ENCODE measurements at regions not wholly inside any gene's neighbourhood (a gene's known extent, or its start where the extent isn't known, plus 50 kb on each side); places are given as distances from the start of the nearest gene placed in this dataset.
"Not testable (repeated sequence)": the region's sequence is repeated elsewhere in the genome, so short reads cannot be mapped to it uniquely, and the experiment has no call there.

DNA sequence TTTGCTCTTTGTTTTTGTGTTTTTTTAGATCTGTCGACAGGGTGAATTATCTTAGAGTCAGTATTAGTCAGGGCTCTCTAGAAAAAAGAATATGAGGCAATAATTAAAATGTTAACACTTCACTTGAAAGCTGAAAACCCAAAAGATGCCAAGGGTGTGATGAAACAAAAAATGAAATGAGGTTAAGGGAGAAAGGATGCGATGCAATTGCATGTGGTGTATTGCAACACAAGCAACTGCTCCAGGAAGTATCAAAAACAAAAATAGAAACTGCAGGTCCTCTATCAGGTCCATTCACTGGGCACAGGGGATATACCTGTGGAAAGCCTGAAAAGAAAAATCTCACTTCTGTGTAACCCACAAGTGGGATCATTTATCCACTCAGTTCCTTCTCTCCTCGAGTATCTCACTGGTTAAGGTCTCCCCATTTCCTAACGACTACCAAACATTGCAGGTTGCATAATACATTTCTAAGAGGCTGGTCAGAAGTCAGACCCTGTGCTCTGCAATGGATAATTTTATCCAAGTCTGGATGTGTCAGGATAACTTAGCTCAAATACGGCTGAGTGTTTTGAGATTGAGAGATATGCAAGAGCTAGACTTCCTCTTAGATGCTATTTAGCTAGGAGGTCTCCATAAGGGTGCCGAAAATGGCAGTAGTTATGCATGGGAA, 257.7 kb upstream of the GJE1 start:
- no peak for DNase-seq

DNA sequence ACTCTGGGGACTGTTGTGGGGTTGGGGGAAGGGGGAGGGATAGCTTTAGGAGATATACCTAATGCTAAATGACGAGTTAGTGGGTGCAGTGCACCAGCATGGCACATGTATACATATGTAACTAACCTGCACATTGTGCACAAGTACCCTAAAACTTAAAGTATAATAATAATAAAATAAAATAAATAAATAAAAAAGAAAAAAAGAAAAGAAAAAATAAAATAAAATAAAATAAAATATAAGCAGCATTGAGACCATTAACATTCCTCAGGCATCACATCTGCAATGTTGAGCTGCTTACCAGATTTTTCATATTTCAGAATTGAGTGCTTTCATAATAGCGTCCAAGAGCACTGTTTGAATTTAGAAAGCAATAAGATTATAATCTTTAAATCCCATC, 263.2 kb upstream of the GJE1 start:
- DNase-seq: not testable (repeated sequence)

DNA sequence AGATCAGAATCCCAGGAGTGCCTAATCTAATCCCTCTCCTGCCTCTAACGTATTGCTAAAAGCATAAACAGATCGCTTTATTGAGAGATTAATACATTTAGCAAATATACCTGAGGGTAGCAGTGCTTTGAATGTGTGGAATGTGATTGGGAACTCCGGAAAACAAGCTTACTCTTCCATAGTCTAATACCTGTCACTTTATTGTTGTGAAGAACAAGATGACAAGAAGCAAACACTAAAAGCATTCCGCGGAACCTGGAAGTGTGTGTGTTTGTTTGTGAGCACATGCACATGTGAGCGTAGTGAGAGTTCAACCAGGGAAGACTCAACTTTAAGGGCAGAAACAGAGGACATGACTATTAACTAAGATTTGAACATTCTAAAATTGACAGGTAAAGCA, 265.0 kb upstream of the GJE1 start:
- no peak for DNase-seq

DNA sequence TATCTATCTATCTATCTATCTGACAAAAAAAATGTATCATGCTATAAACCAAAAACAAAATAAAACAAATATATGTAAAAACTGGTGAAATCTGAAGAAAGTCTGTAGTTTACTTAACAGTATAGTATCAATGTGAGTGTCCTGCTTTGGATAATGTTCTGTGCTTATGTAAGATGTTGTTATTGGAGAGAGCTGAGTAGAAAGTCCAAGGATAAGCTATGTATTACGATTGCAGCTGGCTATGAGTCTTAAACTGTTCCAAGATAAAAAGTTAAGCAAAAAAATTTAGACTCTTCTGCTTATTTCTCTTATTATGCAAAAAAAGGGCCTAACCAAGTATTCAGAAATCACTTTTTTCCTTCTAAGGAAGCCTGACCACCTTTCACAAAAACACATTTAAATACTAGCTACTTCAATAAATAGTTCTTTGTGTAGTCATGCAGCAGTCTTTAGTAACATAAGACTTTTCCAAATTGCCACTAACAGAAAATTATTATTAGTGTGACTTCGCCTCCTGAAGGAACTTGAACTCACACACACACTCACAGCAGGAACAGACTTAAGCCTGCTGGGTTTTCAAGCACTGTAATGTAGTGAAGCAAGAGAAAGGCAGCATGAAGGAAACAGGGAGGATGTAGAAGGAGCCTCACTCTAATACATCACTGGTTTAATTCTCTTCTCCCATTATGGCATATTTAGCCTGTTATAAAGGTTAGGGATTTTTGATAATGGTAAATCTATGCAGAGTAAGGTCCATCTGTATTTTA, 265.8 kb upstream of the GJE1 start:
- no peak for DNase-seq

DNA sequence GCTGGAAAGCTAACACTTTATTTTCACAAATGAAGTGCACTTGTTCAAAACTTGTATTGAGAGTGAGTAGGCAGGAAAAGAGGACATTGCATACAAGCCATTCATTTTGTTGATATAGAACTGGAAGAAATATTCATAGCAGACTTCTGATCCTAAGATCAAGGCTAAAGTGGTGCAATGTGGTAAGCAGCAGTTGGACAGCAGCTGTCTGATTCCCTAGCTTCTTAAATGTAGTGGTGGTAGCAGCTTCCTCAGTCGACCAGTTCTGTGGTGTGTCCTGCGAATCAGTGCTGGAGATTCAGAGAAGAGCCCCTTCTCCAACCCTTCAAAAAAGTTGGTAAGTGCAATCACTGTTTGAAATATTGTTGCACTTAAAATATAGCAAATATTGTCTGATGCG, 281.7 kb upstream of the GJE1 start:
- no peak for DNase-seq

DNA sequence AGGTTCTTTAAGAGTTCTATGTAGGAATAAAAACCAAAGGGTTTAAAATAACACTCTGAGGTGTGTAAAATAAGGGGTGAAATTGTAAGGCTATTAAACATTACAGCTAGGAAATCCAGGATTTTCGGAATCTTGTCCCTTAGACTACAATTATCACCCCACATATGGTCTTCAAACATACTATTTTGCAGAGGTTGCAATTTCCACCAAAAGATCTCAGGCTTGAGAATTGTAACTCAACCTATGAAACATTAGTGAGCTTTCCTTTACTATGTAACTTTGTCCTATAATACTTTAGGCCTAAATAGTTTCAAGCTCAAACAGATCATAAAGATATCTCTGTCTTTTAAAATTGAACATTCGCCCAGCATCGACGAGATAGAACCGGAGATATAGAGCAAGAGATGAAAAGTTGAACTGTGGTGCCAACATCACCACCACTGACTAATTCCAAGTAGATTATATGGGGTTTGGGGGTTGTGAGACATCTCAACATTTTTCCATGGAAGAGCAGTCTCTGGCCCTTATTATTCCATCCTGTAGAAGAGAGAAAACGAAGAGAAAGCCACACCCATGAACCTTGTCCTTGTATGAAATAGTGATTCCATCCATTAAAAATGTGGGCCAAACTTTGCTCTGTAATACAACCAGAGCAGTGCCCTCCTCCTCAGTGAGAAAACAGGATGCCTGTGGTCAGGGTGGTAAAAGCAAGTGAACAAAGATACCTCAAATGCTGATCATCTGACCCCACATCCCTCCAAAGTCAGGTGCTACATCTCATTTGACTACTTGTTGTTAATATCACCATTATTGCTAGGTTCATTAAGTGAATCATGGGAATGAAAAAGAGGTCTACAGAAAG, 284.5 kb upstream of the GJE1 start:
- no peak for DNase-seq

DNA sequence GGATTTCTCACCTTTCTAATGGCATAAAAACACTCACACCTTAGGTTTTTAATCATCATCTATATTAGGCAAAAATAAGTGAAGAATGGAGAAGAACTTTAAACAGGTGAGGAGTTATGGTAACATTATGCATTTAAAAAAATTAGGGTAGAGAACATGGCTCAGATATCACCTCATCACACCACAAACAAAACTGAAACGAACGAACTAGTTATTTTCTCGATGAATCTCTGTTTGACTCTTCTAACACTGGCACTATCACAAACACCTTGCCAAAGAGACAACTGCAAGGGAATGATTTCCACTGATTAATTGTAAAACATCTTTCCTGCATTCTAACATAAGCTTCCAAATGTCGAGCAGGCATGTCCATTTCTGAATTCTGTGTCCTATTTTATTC, 286.1 kb upstream of the GJE1 start:
- no peak for DNase-seq

DNA sequence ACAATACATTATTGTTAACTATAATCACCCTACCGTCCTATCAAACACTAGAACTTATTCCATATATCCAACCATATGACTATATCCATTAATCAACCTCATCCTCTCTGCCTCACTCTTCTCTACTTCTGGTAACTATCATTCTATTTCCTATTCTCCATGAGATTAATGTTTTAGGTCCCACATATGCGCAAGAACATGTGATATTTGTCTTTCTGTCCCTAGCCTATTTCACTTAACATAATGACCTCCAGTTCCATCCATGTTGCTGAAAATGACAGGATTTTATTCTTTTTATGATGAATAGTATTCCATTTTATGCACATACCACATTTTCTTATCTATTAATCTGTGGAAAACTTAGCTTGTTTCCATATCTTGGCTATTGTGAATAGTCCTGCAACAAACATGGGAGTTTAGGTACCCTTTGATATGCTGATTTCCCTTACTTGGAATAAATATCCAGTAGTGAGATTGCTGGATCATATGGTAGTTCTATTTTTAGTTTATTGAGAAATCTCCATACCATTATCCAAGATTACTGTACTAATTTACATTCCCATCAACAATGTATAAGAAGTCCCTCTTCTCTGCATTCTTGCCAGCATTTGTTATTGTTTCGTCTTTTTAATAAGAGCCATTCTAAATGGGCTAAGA, 289.4 kb upstream of the GJE1 start:
- no peak for DNase-seq

DNA sequence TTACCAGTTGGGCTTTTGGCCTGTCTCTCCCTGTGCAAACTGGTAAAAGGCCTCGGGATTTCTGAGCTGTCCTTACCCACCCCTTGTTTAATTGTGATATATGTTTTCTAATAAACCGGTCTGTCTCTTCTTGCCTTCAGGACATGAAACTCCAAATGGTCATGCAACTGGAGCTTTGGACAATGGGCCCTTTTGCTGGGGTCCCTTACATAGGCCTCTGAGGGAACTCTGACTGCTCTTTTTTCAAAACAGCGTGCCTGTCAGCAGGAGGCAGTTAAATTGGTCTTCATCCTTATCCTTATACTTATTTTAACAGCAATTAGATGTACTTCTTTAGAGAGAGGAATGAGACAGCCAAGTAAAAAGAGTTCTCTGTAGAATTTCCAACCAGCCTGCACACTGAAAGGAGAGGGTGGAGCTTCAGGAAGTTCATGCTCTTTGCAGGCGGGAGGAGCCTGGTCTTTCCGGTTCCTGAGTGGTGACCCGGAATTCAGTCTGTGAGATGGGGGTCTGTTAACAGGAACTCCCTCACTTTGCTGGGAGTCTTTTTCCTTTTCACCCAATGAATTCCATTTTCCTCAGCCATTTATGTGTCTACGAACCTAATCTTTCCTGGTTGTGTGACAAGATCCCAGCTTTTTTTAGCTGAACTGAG, 299.6 kb upstream of the GJE1 start:
- no peak for DNase-seq

DNA sequence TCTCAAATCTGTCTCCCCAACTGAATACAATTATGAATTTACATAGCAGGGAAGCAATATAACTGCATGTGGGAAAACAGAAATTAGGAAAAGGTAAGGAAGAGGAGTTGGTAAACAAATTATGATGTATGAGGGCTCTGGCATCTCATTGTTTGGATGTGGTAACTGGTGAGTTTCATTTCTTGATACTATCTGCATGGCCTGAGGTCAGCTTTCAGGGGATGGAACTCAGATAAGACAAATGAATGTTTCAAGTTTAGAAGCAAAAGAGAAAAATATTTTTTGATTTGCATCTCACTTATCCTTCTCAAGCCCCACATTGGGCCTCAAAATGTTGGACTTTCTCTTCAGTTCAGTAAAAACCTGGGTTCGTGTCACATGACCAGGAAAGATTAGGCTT, 302.2 kb upstream of the GJE1 start:
- no peak for DNase-seq

DNA sequence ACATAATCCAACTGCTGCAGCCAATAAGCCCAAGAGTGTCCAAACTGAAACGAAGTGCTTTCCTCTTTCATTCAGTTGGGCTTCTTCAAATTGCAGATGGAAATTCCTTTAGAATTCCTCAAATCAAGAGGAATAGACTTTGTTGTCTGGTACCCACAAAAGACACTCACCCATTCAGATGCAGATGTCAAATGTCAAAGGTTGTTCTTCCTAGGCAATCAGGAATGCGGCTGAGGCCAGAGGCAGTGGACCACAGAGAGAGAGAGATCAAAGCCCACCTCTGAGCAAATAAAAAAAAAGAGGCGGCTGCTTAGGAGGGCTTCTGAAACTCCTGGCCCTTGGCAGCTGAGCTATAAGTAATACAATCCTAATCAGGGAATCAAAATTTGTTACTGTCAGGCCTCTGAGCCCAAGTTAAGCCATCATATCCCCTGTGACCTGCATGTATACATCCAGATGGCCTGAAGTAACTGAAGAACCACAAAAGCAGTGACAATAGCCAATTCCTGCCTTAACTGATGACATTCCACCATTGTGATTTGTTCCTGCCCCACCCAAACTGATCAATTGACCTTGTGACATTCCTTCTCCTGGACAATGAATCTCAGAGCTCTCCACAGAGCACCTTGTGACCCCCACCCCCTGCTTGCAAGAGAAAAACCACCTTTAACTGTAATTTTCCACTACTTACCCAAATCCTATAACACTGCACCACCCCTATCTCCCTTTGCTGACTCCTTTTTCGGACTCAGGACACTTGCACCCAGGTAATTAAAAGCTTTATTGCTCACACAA, 303.0 kb upstream of the GJE1 start:
- no peak for DNase-seq

DNA sequence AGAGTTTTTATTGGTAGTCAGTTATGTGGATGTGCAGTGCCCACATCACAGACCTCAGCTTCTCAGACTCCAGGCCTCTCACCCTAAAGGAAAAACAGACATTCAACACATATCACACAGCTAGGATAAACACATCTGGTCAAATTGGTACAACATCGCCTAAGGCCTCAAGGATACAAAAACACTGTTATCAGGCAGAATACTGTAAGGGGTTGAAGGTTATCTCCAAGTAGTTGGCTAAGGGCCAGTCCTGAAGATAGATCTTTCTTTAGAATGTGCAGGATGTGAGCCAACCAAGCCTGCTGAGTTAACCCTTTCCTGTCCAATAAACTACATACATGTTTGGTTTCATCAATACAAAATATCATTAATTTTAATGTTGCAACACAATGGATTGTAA, 308.4 kb upstream of the GJE1 start:
- DNase-seq: no peak

DNA sequence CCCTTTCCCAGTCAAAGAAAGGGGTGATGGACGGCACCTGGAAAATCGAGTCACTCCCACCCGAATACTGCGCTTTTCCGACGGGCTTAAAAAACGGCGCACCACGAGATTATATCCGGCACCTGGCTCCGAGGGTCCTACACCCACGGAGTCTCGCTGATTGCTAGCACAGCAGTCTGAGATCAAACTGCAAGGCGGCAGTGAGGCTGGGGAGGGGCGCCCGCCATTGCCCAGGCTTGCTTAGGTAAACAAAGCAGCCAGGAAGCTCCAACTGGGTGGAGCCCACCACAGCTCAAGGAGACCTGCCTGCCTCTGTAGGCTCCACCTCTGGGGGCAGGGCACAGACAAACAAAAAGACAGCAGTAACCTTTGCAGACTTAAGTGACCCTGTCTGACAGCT, 317.7 kb upstream of the GJE1 start:
- DNase-seq: not testable (repeated sequence)

DNA sequence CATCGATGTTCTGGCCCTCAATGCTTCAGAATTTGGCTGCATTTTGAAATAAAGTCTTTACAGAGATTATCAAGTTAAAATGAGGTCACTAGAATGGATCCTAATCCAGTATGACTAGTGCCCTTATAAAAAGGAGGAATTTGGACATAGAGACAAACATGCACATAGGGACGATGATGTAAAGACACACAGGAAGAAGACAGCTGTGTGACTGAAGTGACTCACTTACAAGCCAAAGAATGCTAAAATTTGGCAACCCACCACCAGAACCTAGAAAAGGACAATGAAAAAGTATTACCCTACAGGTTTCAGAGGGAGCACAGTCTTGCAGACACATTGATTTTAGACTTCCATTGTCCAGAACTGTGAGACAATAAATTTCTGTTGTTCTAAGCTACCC, 322.8 kb upstream of the GJE1 start:
- no peak for DNase-seq

DNA sequence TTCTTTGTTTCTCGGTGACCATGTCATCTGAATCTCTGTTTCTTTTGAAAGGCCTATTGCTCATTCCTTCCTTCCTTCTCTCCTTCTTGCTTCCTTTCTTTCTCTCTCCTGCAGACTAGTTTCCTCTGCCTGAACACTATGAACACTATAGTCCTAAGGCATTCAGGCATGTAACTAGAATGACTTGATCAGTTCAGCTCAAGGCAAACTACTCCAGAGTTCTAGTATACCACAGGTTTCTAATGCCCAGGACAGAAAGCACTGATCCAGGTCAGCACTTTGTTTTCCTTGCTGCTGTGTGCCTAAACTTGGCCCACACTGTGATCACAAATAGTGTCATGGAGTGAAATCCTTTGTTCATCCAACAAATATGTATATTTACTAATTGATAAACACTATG, 324.1 kb upstream of the GJE1 start:
- DNase-seq: no peak

DNA sequence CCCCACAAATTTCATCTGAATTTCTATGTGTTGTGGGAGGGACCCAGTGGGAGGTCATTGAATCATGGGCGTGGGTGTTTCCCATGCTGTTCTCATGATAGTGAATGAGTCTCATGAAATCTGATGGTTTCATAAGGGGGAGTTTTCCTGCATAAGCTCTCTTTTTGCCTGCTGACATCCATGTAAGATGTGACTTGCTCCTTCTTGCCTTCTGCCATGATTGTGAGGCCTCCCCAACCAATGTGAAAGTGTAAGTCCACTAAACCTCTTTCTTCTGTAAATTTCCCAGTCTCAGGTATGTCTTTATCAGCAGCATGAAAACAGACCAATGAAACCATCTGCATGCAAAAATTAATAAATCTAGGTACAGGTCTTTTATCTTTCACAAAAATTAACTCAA, 331.8 kb upstream of the GJE1 start:
- not testable (repeated sequence) for DNase-seq

DNA sequence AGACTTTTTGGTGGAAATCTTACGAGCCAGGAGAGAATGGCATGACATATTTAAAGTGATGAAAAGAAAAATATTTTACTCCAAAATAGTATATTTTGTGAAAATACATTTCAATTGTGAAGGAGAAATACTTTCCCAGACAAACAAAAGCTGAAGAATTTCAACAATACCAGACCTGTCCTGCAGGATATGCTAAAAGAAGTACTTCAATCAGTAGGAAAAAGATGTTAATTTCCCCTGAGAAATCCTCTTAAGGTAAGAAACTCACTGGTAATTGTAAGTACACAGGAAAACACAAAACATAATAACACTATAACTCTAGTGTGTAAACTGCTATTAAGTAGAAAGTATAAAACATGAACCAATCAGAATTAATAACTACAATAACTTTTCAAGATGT, 341.8 kb upstream of the GJE1 start:
- DNase-seq: no peak

DNA sequence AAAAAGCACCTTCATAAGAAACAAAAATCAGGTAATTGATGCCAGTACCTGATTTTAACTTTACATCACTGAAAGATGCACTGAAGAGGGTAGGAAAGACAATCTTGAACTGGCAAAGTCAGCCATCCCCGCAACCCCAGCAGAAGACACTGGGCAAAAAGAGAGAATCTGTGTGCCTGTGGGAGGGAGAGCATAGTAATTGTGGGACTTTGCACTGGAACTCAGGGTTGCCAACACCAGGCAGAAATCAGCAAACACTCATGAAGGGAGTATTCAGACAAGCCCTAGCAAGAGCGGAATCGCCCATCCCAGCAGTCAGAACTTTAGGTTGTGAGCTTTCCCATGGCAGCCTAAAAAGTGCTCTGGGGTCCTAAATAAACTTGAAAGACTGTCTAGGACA, 344.6 kb upstream of the GJE1 start:
- DNase-seq: no peak

DNA sequence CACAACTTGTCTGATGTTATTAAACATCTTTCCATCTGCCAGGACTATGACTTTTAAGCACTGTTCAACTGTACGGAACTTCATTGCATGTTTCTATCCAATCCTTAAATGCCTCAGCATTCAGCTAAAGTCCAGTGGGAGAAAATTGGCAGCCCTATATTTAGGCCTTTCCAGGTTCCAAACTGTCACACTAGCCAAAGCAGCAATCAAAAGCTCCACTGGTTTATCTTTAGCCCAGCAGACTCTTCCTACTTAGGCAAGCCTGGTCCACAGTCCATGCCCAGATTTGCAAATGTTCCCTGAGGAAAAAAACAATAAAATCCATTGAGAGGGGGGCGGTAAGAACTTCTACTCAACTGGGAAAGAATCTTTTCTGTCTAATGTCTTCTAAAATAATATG, 349.1 kb upstream of the GJE1 start:
- no peak for DNase-seq

DNA sequence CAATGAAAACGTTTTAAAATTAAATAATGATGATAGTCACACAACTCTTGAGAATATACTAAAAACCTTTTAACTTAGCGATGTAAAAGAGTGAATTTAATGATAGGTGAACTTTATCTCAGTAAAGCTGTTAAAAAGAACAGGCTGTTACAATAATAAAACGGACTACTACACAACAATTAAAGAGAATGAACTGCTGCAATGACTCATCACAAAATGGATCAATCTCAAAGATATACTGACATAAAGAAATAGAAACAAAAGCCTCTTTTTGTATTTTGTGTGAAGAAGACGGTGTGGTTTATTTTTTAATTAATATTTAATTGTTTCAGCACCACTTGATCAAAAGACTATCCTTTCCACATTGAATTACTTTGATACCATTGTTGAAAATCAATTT, 352.4 kb upstream of the GJE1 start:
- no peak for DNase-seq

DNA sequence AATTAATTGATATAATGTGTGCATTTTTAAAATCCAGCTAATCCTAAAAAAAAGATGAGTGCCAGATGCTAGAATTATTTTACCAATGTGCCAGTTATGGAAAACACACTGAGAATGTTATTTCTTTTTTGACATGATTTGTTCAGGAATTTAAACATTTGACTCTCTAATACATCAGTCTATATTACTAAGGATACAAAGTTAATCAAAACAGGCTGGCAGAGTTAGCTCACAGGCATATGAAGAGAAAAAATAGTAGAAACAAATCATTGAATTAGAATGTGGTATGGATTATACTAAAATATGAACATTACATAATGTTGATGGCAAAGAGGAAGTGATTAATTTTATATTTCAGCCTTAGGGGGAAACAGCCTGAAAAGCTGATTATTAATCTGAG, 368.3 kb upstream of the GJE1 start:
- DNase-seq: no peak

DNA sequence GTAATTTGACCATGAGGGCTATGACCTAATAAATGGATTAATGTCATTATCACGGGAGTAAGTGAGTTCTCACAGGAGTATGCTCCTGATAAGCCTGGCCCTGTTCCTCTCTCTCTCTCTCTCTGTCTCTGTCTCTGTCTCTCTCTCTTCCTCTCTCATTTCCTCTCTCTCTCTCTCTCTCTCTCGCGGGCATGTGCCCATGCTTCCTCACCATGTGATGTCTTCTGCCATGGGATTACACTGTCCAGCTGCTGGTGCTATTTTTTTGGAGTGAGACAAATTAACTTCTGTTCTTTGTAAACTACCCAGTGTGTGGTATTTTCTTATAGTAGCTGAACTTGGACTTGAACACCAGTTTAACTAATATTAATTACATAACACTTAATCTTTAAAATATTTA, 374.3 kb upstream of the GJE1 start:
- DNase-seq: no peak

All from midbrain (tissue), 1 donor.